WTC11 (cell line): ENCODE measurements at regions not wholly inside any gene's neighbourhood (a gene's known extent, or its start where the extent isn't known, plus 50 kb on each side); places are given as distances from the start of the nearest gene placed in this dataset.

ENCODE experiments used
- ATAC-seq: fragments of 200-7000 bp; cut with Tn5 transposase; 2 replicates; pipeline ENCODE4 v1.10.0; 2021; ENCODE audit warnings: mild to moderate bottlenecking, moderate library complexity
- CTCF ChIA-PET: fragments of 300-600 bp; sonication (Branson Sonifier 250); formaldehyde crosslinking; loops from one replicate; lab custom pipeline; 2021; ENCODE audit warnings: antibody characterized with exemption; lab: Charles Lee
- POLR2A ChIA-PET: fragments of 350-600 bp; sonication (Branson Sonifier 250); formaldehyde crosslinking; loops from one replicate; lab custom pipeline; 2021; ENCODE audit warnings: antibody characterized with exemption; lab: Charles Lee
- DNase-seq: peaks from one replicate; pipeline ENCODE4 v3.0.0; 2021; ENCODE audit warnings: low spot score
- H3K27ac Mint-ChIP-seq: 2 replicates; pipeline ENCODE4 v1.8.0; 2021; ENCODE audit warnings: mixed read lengths
- H3K27me3 Mint-ChIP-seq: 2 replicates; pipeline ENCODE4 v1.8.0; 2021; ENCODE audit warnings: low read depth, mild to moderate bottlenecking, moderate library complexity, mixed read lengths
- H3K36me3 Mint-ChIP-seq: 2 replicates; pipeline ENCODE4 v1.8.0; 2021; ENCODE audit warnings: mixed read lengths
- H3K4me1 Mint-ChIP-seq: 2 replicates; pipeline ENCODE4 v1.8.0; 2022; ENCODE audit warnings: mixed read lengths
- H3K4me3 Mint-ChIP-seq: 2 replicates; pipeline ENCODE4 v1.8.0; 2021; ENCODE audit warnings: mild to moderate bottlenecking, moderate library complexity, mixed read lengths
- H3K9me3 Mint-ChIP-seq: 2 replicates; pipeline ENCODE4 v1.8.0; 2021; ENCODE audit warnings: mixed read lengths
- CREB1 ChIP-seq: sonication (generic); formaldehyde crosslinking; IDR thresholded peaks from 2 replicates; pipeline ENCODE4 v1.8.0; 2023; ENCODE audit warnings: mild to moderate bottlenecking, missing genetic modification reagents
- FOXJ3 ChIP-seq: sonication (generic); formaldehyde crosslinking; IDR thresholded peaks from 2 replicates; pipeline ENCODE4 v1.9.0; 2021; ENCODE audit warnings: missing genetic modification reagents, mild to moderate bottlenecking, borderline replicate concordance
- FOXK1 ChIP-seq: sonication (generic); formaldehyde crosslinking; IDR thresholded peaks from 2 replicates; pipeline ENCODE4 v1.8.0; 2022; ENCODE audit warnings: mild to moderate bottlenecking, moderate library complexity, missing genetic modification reagents
- HMGA2 ChIP-seq: fragments of 250-450 bp; sonication (Bioruptor Pico); IDR thresholded peaks from 2 replicates; pipeline ENCODE4 v1.4.0; 2021; ENCODE audit warnings: mild to moderate bottlenecking, moderate library complexity
- IRF2 ChIP-seq: sonication (generic); formaldehyde crosslinking; IDR thresholded peaks from 2 replicates; pipeline ENCODE4 v1.8.0; 2022; ENCODE audit warnings: low read depth, missing genetic modification reagents, borderline replicate concordance
- NFE2L1 ChIP-seq: sonication (generic); formaldehyde crosslinking; IDR thresholded peaks from 2 replicates; pipeline ENCODE4 v1.8.1; 2023; ENCODE audit warnings: missing genetic modification reagents
- OVOL2 ChIP-seq: fragments of 250-450 bp; sonication (Bioruptor Pico); IDR thresholded peaks from 2 replicates; pipeline ENCODE4 v1.9.0; 2021; ENCODE audit warnings: mild to moderate bottlenecking, borderline replicate concordance
- PRRX2 ChIP-seq: fragments of 250-450 bp; sonication (Bioruptor Pico); IDR thresholded peaks from 2 replicates; pipeline ENCODE4 v1.8.0; 2021; ENCODE audit warnings: mild to moderate bottlenecking
- RELA ChIP-seq: sonication (generic); formaldehyde crosslinking; IDR thresholded peaks from 2 replicates; pipeline ENCODE4 v1.8.1; 2022; ENCODE audit warnings: missing genetic modification reagents, mild to moderate bottlenecking, borderline replicate concordance
- RORB ChIP-seq: fragments of 250-450 bp; sonication (Bioruptor Pico); IDR thresholded peaks from 2 replicates; pipeline ENCODE4 v1.9.0; 2021; ENCODE audit warnings: mild to moderate bottlenecking
- SMAD3 ChIP-seq: sonication (generic); formaldehyde crosslinking; IDR thresholded peaks from 2 replicates; pipeline ENCODE4 v1.8.0; 2022; ENCODE audit warnings: missing genetic modification reagents, mild to moderate bottlenecking, borderline replicate concordance
- TP53 ChIP-seq: sonication (generic); formaldehyde crosslinking; IDR thresholded peaks from 2 replicates; pipeline ENCODE4 v1.8.1; 2023; ENCODE audit warnings: mild to moderate bottlenecking, missing genetic modification reagents
- ZBTB21 ChIP-seq: sonication (generic); formaldehyde crosslinking; IDR thresholded peaks from 2 replicates; pipeline ENCODE4 v1.8.1; 2023; ENCODE audit warnings: mild to moderate bottlenecking, missing genetic modification reagents, borderline replicate concordance
- ZNF263 ChIP-seq: sonication (generic); formaldehyde crosslinking; IDR thresholded peaks from 2 replicates; pipeline ENCODE4 v1.8.1; 2022; ENCODE audit warnings: low read depth, mild to moderate bottlenecking, moderate library complexity, missing genetic modification reagents
- ZNF671 ChIP-seq: fragments of 250-450 bp; sonication (Bioruptor Pico); IDR thresholded peaks from 2 replicates; pipeline ENCODE4 v1.8.0; 2021; ENCODE audit warnings: mild to moderate bottlenecking
- TF ChIP-seq, protein P1 (sequence below): fragments of 250-450 bp; sonication (Bioruptor Pico); IDR thresholded peaks from 2 replicates; pipeline ENCODE4 v1.9.0; 2021; ENCODE audit warnings: mild to moderate bottlenecking
- TF ChIP-seq, protein P2 (sequence below): sonication (generic); formaldehyde crosslinking; IDR thresholded peaks from 2 replicates; pipeline ENCODE4 v1.8.1; 2023; ENCODE audit warnings: mild to moderate bottlenecking, missing genetic modification reagents, moderate library complexity
- TF ChIP-seq, protein P3 (sequence below): sonication (generic); formaldehyde crosslinking; IDR thresholded peaks from 2 replicates; pipeline ENCODE4 v1.8.1; 2023; ENCODE audit warnings: mild to moderate bottlenecking, missing genetic modification reagents
- TF ChIP-seq, protein P4 (sequence below): sonication (generic); formaldehyde crosslinking; IDR thresholded peaks from 2 replicates; pipeline ENCODE4 v1.8.1; 2022; ENCODE audit warnings: mild to moderate bottlenecking, missing genetic modification reagents, moderate library complexity, borderline replicate concordance
- TF ChIP-seq, protein P5 (sequence below): sonication (generic); formaldehyde crosslinking; IDR thresholded peaks from 2 replicates; pipeline ENCODE4 v1.8.0; 2023; ENCODE audit warnings: missing genetic modification reagents
- TF ChIP-seq, protein P6 (sequence below): sonication (generic); formaldehyde crosslinking; IDR thresholded peaks from 2 replicates; pipeline ENCODE4 v1.8.1; 2023; ENCODE audit warnings: mild to moderate bottlenecking, moderate library complexity, missing genetic modification reagents
- TF ChIP-seq, protein P7 (sequence below): fragments of 250-450 bp; sonication (Bioruptor Pico); IDR thresholded peaks from 2 replicates; pipeline ENCODE4 v1.8.0; 2021; ENCODE audit warnings: mild to moderate bottlenecking

DNA sequence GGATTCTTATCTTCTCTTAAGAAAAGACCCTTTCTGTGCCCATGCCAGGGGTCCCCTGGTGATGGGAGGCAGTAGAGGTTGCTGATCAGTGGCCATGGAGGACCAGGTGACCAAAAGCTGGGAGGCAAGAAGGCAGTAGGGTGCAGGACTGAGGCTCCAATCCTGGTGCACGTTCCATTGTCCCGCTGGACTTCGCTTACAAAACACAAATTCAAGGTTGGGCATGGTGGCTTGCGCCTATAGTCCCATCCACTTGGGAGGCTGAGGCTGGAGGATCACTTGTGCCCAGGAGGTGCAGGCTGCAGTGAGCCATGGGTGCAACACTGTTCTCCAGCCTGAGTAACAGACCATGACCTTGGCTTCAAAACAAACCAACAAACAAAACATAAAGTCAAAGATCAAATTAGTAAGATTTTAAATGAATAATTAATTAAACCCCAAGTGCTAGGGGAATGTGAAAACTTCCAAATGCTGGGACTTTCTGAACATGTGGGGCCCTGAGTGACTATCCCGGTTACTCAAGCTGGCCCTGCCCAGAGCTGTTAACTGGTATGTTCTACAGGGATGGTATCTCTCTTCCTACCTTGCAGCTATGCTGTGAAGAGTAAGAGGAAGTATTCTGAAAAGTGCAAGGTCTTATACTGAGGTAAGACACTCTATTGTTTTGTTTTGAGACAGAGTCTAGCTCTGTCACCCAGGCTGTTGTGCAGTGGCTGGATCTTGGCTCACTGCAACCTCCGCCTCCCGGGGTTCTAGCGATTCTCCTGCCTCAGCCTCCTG, 97.6 kb downstream of the LYZL2 start (continued):
- TF ChIP-seq, protein P1, sequence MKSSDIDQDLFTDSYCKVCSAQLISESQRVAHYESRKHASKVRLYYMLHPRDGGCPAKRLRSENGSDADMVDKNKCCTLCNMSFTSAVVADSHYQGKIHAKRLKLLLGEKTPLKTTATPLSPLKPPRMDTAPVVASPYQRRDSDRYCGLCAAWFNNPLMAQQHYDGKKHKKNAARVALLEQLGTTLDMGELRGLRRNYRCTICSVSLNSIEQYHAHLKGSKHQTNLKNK, result no peak
- TF ChIP-seq, protein P2, sequence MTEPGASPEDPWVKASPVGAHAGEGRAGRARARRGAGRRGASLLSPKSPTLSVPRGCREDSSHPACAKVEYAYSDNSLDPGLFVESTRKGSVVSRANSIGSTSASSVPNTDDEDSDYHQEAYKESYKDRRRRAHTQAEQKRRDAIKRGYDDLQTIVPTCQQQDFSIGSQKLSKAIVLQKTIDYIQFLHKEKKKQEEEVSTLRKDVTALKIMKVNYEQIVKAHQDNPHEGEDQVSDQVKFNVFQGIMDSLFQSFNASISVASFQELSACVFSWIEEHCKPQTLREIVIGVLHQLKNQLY, result no peak
- no peak for TF ChIP-seq OVOL2
- TF ChIP-seq FOXJ3 (CRISPR knock-in tag), result no peak
- TF ChIP-seq HMGA2 (CRISPR knock-in tag), result no peak
- no peak for TF ChIP-seq ZBTB21

DNA sequence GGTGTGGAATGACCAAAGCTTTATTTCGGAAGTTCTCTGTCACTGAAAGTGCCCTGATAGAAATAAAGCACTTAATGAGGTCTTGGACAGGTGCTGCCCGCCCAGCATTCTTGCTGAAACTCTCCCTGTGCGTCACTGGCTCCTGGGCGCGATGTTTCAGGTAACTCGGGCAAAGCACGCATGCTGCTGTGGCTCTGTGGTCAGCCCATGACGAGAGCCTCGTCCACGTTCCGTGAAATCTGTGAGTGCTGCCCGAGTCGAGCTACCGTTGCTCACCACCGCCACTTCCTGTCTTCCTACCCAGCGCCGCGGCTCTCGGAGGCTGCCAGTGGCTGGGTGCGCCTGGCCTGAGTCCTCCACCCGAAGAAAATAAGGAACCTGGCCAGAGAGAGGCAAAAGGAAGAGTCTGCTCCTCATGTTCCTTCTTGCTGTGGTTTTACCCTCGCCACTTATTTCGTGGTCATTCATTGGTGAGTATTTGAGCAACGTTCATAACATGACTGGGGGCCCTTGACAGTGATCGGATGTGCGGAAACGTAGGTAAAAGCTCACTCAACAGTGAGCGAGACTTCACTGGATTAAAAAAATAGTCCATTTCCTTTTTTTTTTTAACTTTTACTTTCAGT, 95.5 kb downstream of the MAP3K8 start:
- Mint-ChIP-seq H3K4me3 (no peak overlapping the region), H3K4me1 (peaks cover 37% of the 10 kb centered on the region), H3K27ac (0 out of 2 replicates have a peak overlapping the region, but pooled peaks have one; percentile 47), H3K27me3 (no peaks in the 10 kb centered on the region), H3K36me3 (no peaks in the 10 kb centered on the region), H3K9me3 (0 out of 2 replicates have a peak, but pooled peaks cover 2% of the 10 kb centered on the region)
- TF ChIP-seq OVOL2 (no peak), ZNF263 (CRISPR knock-in tag) (no peak), NFE2L1 (no peak), CREB1 (CRISPR knock-in tag) (no peak), TP53 (CRISPR knock-in tag) (no peak), FOXJ3 (CRISPR knock-in tag) (no peak), FOXK1 (CRISPR knock-in tag) (no peak), ZNF671 (CRISPR knock-in tag) (no peak), RORB (CRISPR knock-in tag) (no peak), IRF2 (CRISPR knock-in tag) (no peak), PRRX2 (no peak), RELA (CRISPR knock-in tag) (no peak), SMAD3 (no peak)
- TF ChIP-seq, protein P3, sequence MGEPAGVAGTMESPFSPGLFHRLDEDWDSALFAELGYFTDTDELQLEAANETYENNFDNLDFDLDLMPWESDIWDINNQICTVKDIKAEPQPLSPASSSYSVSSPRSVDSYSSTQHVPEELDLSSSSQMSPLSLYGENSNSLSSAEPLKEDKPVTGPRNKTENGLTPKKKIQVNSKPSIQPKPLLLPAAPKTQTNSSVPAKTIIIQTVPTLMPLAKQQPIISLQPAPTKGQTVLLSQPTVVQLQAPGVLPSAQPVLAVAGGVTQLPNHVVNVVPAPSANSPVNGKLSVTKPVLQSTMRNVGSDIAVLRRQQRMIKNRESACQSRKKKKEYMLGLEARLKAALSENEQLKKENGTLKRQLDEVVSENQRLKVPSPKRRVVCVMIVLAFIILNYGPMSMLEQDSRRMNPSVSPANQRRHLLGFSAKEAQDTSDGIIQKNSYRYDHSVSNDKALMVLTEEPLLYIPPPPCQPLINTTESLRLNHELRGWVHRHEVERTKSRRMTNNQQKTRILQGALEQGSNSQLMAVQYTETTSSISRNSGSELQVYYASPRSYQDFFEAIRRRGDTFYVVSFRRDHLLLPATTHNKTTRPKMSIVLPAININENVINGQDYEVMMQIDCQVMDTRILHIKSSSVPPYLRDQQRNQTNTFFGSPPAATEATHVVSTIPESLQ (CRISPR knock-in tag), result no peak
- TF ChIP-seq, protein P4, sequence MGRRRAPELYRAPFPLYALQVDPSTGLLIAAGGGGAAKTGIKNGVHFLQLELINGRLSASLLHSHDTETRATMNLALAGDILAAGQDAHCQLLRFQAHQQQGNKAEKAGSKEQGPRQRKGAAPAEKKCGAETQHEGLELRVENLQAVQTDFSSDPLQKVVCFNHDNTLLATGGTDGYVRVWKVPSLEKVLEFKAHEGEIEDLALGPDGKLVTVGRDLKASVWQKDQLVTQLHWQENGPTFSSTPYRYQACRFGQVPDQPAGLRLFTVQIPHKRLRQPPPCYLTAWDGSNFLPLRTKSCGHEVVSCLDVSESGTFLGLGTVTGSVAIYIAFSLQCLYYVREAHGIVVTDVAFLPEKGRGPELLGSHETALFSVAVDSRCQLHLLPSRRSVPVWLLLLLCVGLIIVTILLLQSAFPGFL (CRISPR knock-in tag), result no peak
- TF ChIP-seq, protein P5, sequence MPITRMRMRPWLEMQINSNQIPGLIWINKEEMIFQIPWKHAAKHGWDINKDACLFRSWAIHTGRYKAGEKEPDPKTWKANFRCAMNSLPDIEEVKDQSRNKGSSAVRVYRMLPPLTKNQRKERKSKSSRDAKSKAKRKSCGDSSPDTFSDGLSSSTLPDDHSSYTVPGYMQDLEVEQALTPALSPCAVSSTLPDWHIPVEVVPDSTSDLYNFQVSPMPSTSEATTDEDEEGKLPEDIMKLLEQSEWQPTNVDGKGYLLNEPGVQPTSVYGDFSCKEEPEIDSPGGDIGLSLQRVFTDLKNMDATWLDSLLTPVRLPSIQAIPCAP (CRISPR knock-in tag), result no peak
- TF ChIP-seq, protein P6, sequence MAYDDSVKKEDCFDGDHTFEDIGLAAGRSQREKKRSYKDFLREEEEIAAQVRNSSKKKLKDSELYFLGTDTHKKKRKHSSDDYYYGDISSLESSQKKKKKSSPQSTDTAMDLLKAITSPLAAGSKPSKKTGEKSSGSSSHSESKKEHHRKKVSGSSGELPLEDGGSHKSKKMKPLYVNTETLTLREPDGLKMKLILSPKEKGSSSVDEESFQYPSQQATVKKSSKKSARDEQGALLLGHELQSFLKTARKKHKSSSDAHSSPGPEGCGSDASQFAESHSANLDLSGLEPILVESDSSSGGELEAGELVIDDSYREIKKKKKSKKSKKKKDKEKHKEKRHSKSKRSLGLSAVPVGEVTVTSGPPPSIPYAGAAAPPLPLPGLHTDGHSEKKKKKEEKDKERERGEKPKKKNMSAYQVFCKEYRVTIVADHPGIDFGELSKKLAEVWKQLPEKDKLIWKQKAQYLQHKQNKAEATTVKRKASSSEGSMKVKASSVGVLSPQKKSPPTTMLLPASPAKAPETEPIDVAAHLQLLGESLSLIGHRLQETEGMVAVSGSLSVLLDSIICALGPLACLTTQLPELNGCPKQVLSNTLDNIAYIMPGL (CRISPR knock-in tag), result no peak
- TF ChIP-seq, protein P7, sequence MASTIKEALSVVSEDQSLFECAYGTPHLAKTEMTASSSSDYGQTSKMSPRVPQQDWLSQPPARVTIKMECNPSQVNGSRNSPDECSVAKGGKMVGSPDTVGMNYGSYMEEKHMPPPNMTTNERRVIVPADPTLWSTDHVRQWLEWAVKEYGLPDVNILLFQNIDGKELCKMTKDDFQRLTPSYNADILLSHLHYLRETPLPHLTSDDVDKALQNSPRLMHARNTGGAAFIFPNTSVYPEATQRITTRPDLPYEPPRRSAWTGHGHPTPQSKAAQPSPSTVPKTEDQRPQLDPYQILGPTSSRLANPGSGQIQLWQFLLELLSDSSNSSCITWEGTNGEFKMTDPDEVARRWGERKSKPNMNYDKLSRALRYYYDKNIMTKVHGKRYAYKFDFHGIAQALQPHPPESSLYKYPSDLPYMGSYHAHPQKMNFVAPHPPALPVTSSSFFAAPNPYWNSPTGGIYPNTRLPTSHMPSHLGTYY (CRISPR knock-in tag), result no peak
- ATAC-seq, result no peak
- ChIA-PET CTCF (interaction anchor here (0.9 to 2.6 kb wide), 3 partner anchors 12 to 62 kb away, joined by 3 to 11 read pairs (median 5); no protein-coding TSS in a partner anchor), POLR2A (no interaction called here)
- peak; percentile 12 for DNase-seq
